H9 (cell line): ENCODE measurements at regions not wholly inside any gene's neighbourhood (a gene's known extent, or its start where the extent isn't known, plus 50 kb on each side); places are given as distances from the start of the nearest gene placed in this dataset.

Source experiments
- DNase-seq: peaks from one replicate; pipeline ENCODE4 v3.0.0-alpha.2; 2017
- H2AFZ ChIP-seq: one replicate; pipeline ENCODE4 v1.6.1; 2013; ENCODE audit warnings: mild to moderate bottlenecking, low read length, control low read depth, moderate library complexity
- H2AK5ac ChIP-seq: 2 replicates; pipeline ENCODE4 v1.6.1; 2013; ENCODE audit warnings: low read length, control low read depth, mixed read lengths; ENCODE audit not compliant: insufficient read length
- H2BK120ac ChIP-seq: one replicate; pipeline ENCODE4 v1.6.1; 2013; ENCODE audit warnings: low read depth, mild to moderate bottlenecking, low read length, control low read depth, inconsistent platforms; ENCODE audit not compliant: poor library complexity, severe bottlenecking
- H2BK12ac ChIP-seq: 2 replicates; pipeline ENCODE4 v1.6.1; 2013; ENCODE audit warnings: low read length, control low read depth, mixed read lengths, low read depth; ENCODE audit not compliant: insufficient read length
- H2BK15ac ChIP-seq: 2 replicates; pipeline ENCODE4 v1.6.1; 2013; ENCODE audit warnings: low read depth, low read length, control low read depth
- H2BK20ac ChIP-seq: one replicate; pipeline ENCODE4 v1.6.1; 2013; ENCODE audit warnings: low read depth, mild to moderate bottlenecking, low read length, control low read depth, inconsistent platforms; ENCODE audit not compliant: poor library complexity, severe bottlenecking
- H2BK5ac ChIP-seq: 2 replicates; pipeline ENCODE4 v1.6.1; 2013; ENCODE audit warnings: low read length, control low read depth, mixed read lengths; ENCODE audit not compliant: insufficient read length
- H3K14ac ChIP-seq: 2 replicates; pipeline ENCODE4 v1.6.1; 2013; ENCODE audit warnings: low read length, control low read depth; ENCODE audit not compliant: insufficient read depth
- H3K18ac ChIP-seq: 2 replicates; pipeline ENCODE4 v1.6.1; 2013; ENCODE audit warnings: low read depth, mild to moderate bottlenecking, mixed read lengths, low read length, control low read depth; ENCODE audit not compliant: insufficient read length
- H3K23ac ChIP-seq: 2 replicates; pipeline ENCODE4 v1.6.1; 2013; ENCODE audit warnings: low read length, control low read depth, mixed read lengths, low read depth; ENCODE audit not compliant: insufficient read length
- H3K23me2 ChIP-seq: 2 replicates; pipeline ENCODE4 v1.6.1; 2013; ENCODE audit warnings: low read depth, mild to moderate bottlenecking, mixed read lengths, low read length, control low read depth; ENCODE audit not compliant: insufficient read length, poor library complexity, severe bottlenecking
- H3K27ac ChIP-seq: 2 replicates; pipeline ENCODE4 v1.5.1; 2013; ENCODE audit warnings: low read length, control low read depth, mixed read lengths, low read depth; ENCODE audit not compliant: insufficient read length
- H3K27me3 ChIP-seq: 2 replicates; pipeline ENCODE4 v1.6.1; 2013; ENCODE audit warnings: low read length, control low read depth, inconsistent platforms; ENCODE audit not compliant: insufficient read depth
- H3K4ac ChIP-seq: 2 replicates; pipeline ENCODE4 v1.6.1; 2013; ENCODE audit warnings: low read depth, mild to moderate bottlenecking, control low read depth, inconsistent platforms, low read length, moderate library complexity
- H3K4me1 ChIP-seq: 2 replicates; pipeline ENCODE4 v1.6.1; 2013; ENCODE audit warnings: low read length, control low read depth, inconsistent platforms; ENCODE audit not compliant: insufficient read depth
- H3K4me2 ChIP-seq: 2 replicates; pipeline ENCODE4 v1.6.1; 2013; ENCODE audit warnings: low read length, control low read depth, mixed read lengths; ENCODE audit not compliant: insufficient read length, insufficient read depth
- H3K56ac ChIP-seq: 2 replicates; pipeline ENCODE4 v1.6.1; 2013; ENCODE audit warnings: low read depth, mild to moderate bottlenecking, mixed read lengths, low read length, control low read depth; ENCODE audit not compliant: insufficient read length
- H3K79me1 ChIP-seq: 2 replicates; pipeline ENCODE4 v1.6.1; 2013; ENCODE audit warnings: low read depth, mild to moderate bottlenecking, moderate library complexity, low read length, control low read depth, inconsistent platforms; ENCODE audit not compliant: insufficient read depth, poor library complexity, severe bottlenecking
- H3K79me2 ChIP-seq: 2 replicates; pipeline ENCODE4 v1.6.1; 2013; ENCODE audit warnings: low read length, control low read depth, inconsistent platforms; ENCODE audit not compliant: insufficient read depth
- H3K9ac ChIP-seq: 2 replicates; pipeline ENCODE4 v1.6.1; 2013; ENCODE audit warnings: low read length, control low read depth, mixed read lengths; ENCODE audit not compliant: insufficient read length; ENCODE audit errors: extremely low read depth
- H3K9me3 ChIP-seq: one replicate; pipeline ENCODE4 v1.6.1; 2013; ENCODE audit warnings: low read depth, low read length, inconsistent platforms; ENCODE audit not compliant: control insufficient read depth
- H3T11ph ChIP-seq: one replicate; pipeline ENCODE4 v1.6.1; 2013; ENCODE audit warnings: mild to moderate bottlenecking, low read length, control low read depth, inconsistent platforms
- H4K20me1 ChIP-seq: one replicate; pipeline ENCODE4 v1.6.1; 2013; ENCODE audit not compliant: control insufficient read depth, insufficient read length, insufficient read depth
- H4K5ac ChIP-seq: 2 replicates; pipeline ENCODE4 v1.6.1; 2013; ENCODE audit warnings: low read depth, mild to moderate bottlenecking, mixed read lengths, low read length, control low read depth; ENCODE audit not compliant: insufficient read length
- H4K8ac ChIP-seq: replicated peaks from 2 replicates; pipeline ENCODE4 v1.6.1; 2013; ENCODE audit warnings: low read length, control low read depth, mixed read lengths, low read depth; ENCODE audit not compliant: insufficient read length
- H4K91ac ChIP-seq: 2 replicates; pipeline ENCODE4 v1.6.1; 2013; ENCODE audit warnings: low read depth, mild to moderate bottlenecking, moderate library complexity, mixed read lengths, low read length, control low read depth; ENCODE audit not compliant: insufficient read length
- H3K27ac Mint-ChIP-seq, 3 experiments: 2 replicates in 2 of 3; 3 replicates in 1 of 3; pipeline ENCODE4 v1.8.0; 2020 to 2021; ENCODE audit warnings: mixed read lengths in 3 of 3, mild to moderate bottlenecking in 1 of 3, moderate library complexity in 1 of 3
- H3K27me3 Mint-ChIP-seq: 2 replicates; pipeline ENCODE4 v1.8.0; 2021; ENCODE audit warnings: low read depth, mild to moderate bottlenecking, moderate library complexity, mixed read lengths
- H3K36me3 Mint-ChIP-seq, 3 experiments: 2 replicates in 2 of 3; 3 replicates in 1 of 3; pipeline ENCODE4 v1.8.0; 2020 to 2021; ENCODE audit warnings: low read depth in 3 of 3, mixed read lengths in 3 of 3; ENCODE audit not compliant: insufficient read depth in 1 of 3
- H3K4me1 Mint-ChIP-seq, 2 experiments: 2 replicates each; pipeline ENCODE4 v1.8.0; 2020; ENCODE audit warnings: mixed read lengths in 2 of 2
- H3K4me3 Mint-ChIP-seq, 2 experiments: 2 replicates in 1 of 2; 3 replicates in 1 of 2; pipeline ENCODE4 v1.8.0; 2020 to 2021; ENCODE audit warnings: mild to moderate bottlenecking in 2 of 2, mixed read lengths in 2 of 2, moderate library complexity in 1 of 2
- H3K9me3 Mint-ChIP-seq, 2 experiments: 2 replicates in 1 of 2; 3 replicates in 1 of 2; pipeline ENCODE4 v1.8.0; 2020; ENCODE audit warnings: mild to moderate bottlenecking in 2 of 2, mixed read lengths in 2 of 2, moderate library complexity in 1 of 2
- CTCF ChIP-seq: fragments of 200-600 bp; sonication (generic); conservative IDR thresholded peaks from 3 replicates; pipeline ENCODE4 v1.8.0; 2021; ENCODE audit warnings: antibody characterized with exemption, mild to moderate bottlenecking
- WGBS: extraction: QIAGEN DNeasy Blood & Tissue Kit; methylation state at CpG from one replicate; pipeline ENCODE4 v1.1.7; 2013; ENCODE audit warnings: missing lambda C conversion rate, low lambda C conversion rate, mixed read lengths; ENCODE audit not compliant: insufficient read length; ENCODE audit errors: extremely low coverage; 5-methylcytosine and 5-hydroxymethylcytosine counted together

- Histone ChIP-seq H2BK15ac (no peak overlapping the region), H3T11ph (no peak overlapping the region), H4K8ac (no peak overlapping the region), H3K79me2 (no peaks in the 10 kb centered on the region), H3K79me1 (no peaks in the 10 kb centered on the region), H3K9me3 (no peaks in the 10 kb centered on the region), H3K4me1 (no peaks in the 10 kb centered on the region), H4K20me1 (no peaks in the 10 kb centered on the region), H3K27me3 (no peaks in the 10 kb centered on the region), H3K4ac (no peak overlapping the region), H2BK20ac (no peak overlapping the region), H3K4me2 (no peak overlapping the region), H3K27ac (no peak overlapping the region), H4K5ac (no peak overlapping the region), H4K91ac (no peak overlapping the region), H3K9ac (no peak overlapping the region), H3K14ac (no peak overlapping the region), H3K56ac (no peak overlapping the region), H2BK120ac (no peak overlapping the region), H2BK12ac (no peak overlapping the region), H3K18ac (no peak overlapping the region), H2AK5ac (no peak overlapping the region), H3K23ac (no peak overlapping the region), H2BK5ac (no peak overlapping the region), H3K23me2 (no peaks in the 10 kb centered on the region), H2AFZ (no peak overlapping the region)
- Mint-ChIP-seq H3K4me1 (no peaks in the 10 kb centered on the region), H3K36me3 (no peaks in the 10 kb centered on the region), H3K9me3 (no peaks in the 10 kb centered on the region), H3K27me3 (no peaks in the 10 kb centered on the region), H3K27ac (no peak overlapping the region), H3K4me3 (no peak overlapping the region)
- WGBS, result no CpG with 5 or more reads among the region's 2 CpGs
- DNase-seq, result no peak
- TF ChIP-seq CTCF, result no peak
These were observed 1455.5 kb downstream of the SUCLG1 start for GRCh38 chr2:83003555-83003954.
